Activated T-cell treated with anti-CD3 and anti-CD28 coated beads, Interleukin-2, amount 50 U/mL, for 4 hours (primary cell): ENCODE measurements at regions not wholly inside any gene's neighbourhood (a gene's known extent, or its start where the extent isn't known, plus 50 kb on each side); places are given as distances from the start of the nearest gene placed in this dataset.

Experiments
- ATAC-seq, 2 donors: fragments of 200-7000 bp; cut with Tn5 transposase; one replicate each; pipeline ENCODE4 v1.10.0; 2021
- DNase-seq: peaks from one replicate; pipeline ENCODE4 v3.0.0-alpha.2; 2020
- H3K27me3 Mint-ChIP-seq: one replicate; pipeline ENCODE4 v1.8.0; 2021; ENCODE audit warnings: low read depth, mixed read lengths
- H3K36me3 Mint-ChIP-seq: one replicate; pipeline ENCODE4 v1.8.0; 2022; ENCODE audit warnings: mixed read lengths; ENCODE audit not compliant: insufficient read depth
- H3K4me1 Mint-ChIP-seq: one replicate; pipeline ENCODE4 v1.8.0; 2021; ENCODE audit warnings: low read depth, mixed read lengths
- H3K4me3 Mint-ChIP-seq: one replicate; pipeline ENCODE4 v1.8.0; 2021; ENCODE audit warnings: mild to moderate bottlenecking, moderate library complexity, mixed read lengths
- H3K9me3 Mint-ChIP-seq: one replicate; pipeline ENCODE4 v1.8.0; 2021; ENCODE audit warnings: mixed read lengths

DNA sequence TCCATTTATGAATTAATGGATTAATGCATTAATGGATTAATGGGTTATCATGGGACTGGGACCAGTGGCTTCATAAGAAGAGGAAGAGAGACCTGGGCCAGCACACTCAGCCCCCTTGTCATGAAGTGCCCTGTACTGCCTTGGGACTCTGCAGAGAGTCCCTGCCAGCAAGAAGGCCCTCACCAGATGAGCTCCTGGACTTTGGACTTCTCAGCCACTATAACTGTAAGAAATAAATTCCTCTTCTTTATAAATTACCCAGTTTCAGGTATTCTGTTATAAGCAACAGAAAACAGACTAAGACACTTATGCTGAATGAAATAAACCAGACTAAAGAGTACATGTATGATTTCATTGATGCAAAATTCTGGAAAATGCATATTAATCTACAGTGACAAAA is 119.4 kb upstream of the MSX1 start:
- Mint-ChIP-seq H3K4me3 (no peak overlapping the region), H3K36me3 (no peaks in the 10 kb centered on the region), H3K4me1 (no peaks in the 10 kb centered on the region), H3K9me3 (peaks cover 10% of the 10 kb centered on the region), H3K27me3 (no peaks in the 10 kb centered on the region)
- DNase-seq (no peak), ATAC-seq (no peak)

- no peak for DNase-seq
- H3K4me1 Mint-ChIP-seq, result no peaks in the 10 kb centered on the region
- H3K36me3 Mint-ChIP-seq, result no peaks in the 10 kb centered on the region
- no peaks in the 10 kb centered on the region for H3K9me3 Mint-ChIP-seq
- ATAC-seq, result no peak
- H3K4me3 Mint-ChIP-seq, result no peak overlapping the region
- H3K27me3 Mint-ChIP-seq, result no peaks in the 10 kb centered on the region
Measured at GRCh38 chr4:4735870-4736269, 123.6 kb upstream of the MSX1 start.

- no peaks in the 10 kb centered on the region for H3K4me1 Mint-ChIP-seq
- H3K36me3 Mint-ChIP-seq, result no peaks in the 10 kb centered on the region
- H3K9me3 Mint-ChIP-seq, result no peaks in the 10 kb centered on the region
- H3K27me3 Mint-ChIP-seq, result no peaks in the 10 kb centered on the region
- no peak overlapping the region for H3K4me3 Mint-ChIP-seq
- DNase-seq (no peak), ATAC-seq (no peak)
Measured at GRCh38 chr4:4735136-4735750, 124.2 kb upstream of the MSX1 start.

DNA sequence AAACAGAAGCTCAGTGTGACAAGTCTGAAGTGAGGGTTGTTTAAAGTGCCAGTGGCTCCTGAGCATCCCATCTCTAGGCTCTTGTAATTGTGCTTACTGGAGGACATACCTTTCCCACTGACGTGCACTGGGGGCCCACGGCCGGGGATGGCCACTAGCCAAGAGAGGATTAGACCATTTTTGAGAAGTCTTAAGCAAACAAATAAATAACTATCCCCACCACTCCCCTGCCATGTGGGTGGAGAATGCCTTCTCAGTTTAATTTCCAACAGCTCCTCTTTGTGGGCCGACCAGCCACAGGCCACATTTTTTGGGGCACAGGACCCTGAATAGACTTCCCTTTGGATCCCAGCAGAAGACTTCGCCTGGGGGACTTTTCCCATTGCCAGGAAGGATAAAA is 125.0 kb upstream of the MSX1 start:
- DNase-seq (no peak), ATAC-seq (no peak)
- H3K4me1 Mint-ChIP-seq, result no peaks in the 10 kb centered on the region
- no peaks in the 10 kb centered on the region for H3K9me3 Mint-ChIP-seq
- no peaks in the 10 kb centered on the region for H3K27me3 Mint-ChIP-seq
- no peak overlapping the region for H3K4me3 Mint-ChIP-seq
- H3K36me3 Mint-ChIP-seq, result no peaks in the 10 kb centered on the region

DNA sequence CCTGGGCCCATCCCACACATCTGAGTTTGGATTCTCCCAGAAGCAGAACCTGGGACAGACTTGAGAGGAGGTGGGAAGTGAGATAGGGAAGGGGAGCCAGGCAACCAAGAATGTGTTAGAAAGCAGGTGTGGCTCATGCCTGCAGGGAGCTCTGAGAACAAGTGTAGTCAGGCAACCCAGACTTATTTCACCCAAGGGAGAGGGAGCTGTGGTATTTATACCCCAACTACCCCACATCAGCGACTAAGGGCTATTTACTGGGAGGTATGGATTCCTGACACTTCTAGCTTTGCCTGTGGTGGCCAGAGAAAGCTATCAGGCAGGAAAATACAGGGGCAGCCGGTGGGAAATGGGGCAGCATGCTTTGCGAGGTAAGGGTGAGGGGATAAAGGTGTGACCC is 125.8 kb upstream of the MSX1 start:
- ATAC-seq, result no peak
- Mint-ChIP-seq H3K9me3 (no peaks in the 10 kb centered on the region), H3K27me3 (no peaks in the 10 kb centered on the region), H3K4me3 (no peak overlapping the region), H3K36me3 (no peaks in the 10 kb centered on the region), H3K4me1 (no peaks in the 10 kb centered on the region)
- no peak for DNase-seq

DNA sequence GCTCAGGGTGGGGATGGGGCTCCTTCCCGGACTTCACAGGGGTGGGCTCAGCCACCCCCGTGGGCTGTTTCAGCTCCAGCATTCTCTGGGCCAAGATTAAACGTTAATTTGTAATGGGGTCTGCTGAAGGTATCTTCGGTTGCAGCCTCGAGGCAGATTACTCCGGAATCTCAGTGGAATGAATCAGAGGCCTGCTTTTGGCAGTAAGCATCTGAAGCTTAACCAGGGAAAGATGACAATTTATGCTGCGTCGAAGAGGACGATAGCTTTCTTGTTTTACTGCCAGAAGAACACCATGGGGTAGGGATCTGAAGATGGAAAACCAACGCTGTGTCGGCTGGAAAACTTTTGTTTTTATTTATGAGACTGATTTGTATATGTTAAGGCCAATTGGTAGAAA is 129.2 kb upstream of the MSX1 start:
- Mint-ChIP-seq H3K27me3 (no peaks in the 10 kb centered on the region), H3K9me3 (peaks cover 18% of the 10 kb centered on the region), H3K4me3 (no peak overlapping the region), H3K4me1 (no peaks in the 10 kb centered on the region), H3K36me3 (no peaks in the 10 kb centered on the region)
- DNase-seq (no peak), ATAC-seq (no peak)

- ATAC-seq (no peak), DNase-seq (no peak)
- Mint-ChIP-seq H3K4me3 (no peak overlapping the region), H3K4me1 (no peaks in the 10 kb centered on the region), H3K36me3 (no peaks in the 10 kb centered on the region), H3K9me3 (peaks cover 19% of the 10 kb centered on the region), H3K27me3 (no peaks in the 10 kb centered on the region)
Measured at GRCh38 chr4:4729206-4729605, 130.3 kb upstream of the MSX1 start.

DNA sequence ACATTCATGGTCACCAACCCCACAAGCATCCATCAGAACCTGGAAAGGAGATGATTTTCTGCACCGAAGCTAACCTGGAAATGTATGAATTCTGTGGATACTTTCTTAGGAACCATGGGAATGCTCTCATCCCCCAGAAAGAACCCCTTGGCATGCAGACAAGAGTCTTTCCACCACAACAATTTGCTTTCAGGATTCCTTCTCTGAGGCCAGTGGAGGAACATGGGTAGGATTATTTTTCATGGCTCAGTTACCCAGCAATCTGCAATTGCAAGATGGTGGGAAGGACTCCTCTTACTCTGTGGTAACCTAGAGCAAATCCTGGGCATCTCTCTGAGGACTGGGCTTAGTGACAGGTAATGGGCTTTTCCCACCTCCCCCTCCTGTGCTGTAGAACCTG is 131.9 kb upstream of the MSX1 start:
- H3K27me3 Mint-ChIP-seq, result no peaks in the 10 kb centered on the region

GRCh38 chr4:4726051-4726450 is 133.4 kb upstream of the MSX1 start:
- Mint-ChIP-seq H3K4me3 (no peak overlapping the region), H3K36me3 (no peaks in the 10 kb centered on the region), H3K27me3 (no peaks in the 10 kb centered on the region), H3K9me3 (peaks cover 19% of the 10 kb centered on the region), H3K4me1 (no peaks in the 10 kb centered on the region)
- DNase-seq (no peak), ATAC-seq (no peak)

More for the DNA sequence above, 131.9 kb upstream of the MSX1 start:
- Mint-ChIP-seq H3K9me3 (peaks cover 19% of the 10 kb centered on the region), H3K36me3 (no peaks in the 10 kb centered on the region), H3K4me1 (no peaks in the 10 kb centered on the region), H3K4me3 (no peak overlapping the region)
- ATAC-seq (no peak), DNase-seq (no peak)

GRCh38 chr4:4724321-4724720 is 135.1 kb upstream of the MSX1 start:
- Mint-ChIP-seq H3K4me3 (no peak overlapping the region), H3K9me3 (peaks cover 19% of the 10 kb centered on the region)

GRCh38 chr4:4721636-4722035 is 137.8 kb upstream of the MSX1 start:
- H3K9me3 Mint-ChIP-seq, result peaks cover 14% of the 10 kb centered on the region
- H3K4me3 Mint-ChIP-seq, result no peak overlapping the region
- no peaks in the 10 kb centered on the region for H3K4me1 Mint-ChIP-seq
- peaks cover 6% of the 10 kb centered on the region for H3K36me3 Mint-ChIP-seq
- no peaks in the 10 kb centered on the region for H3K27me3 Mint-ChIP-seq
- no peak for DNase-seq
- no peak for ATAC-seq

More at GRCh38 chr4:4724321-4724720, 135.1 kb upstream of the MSX1 start:
- no peak for DNase-seq
- no peak for ATAC-seq
- Mint-ChIP-seq H3K36me3 (peaks cover 2% of the 10 kb centered on the region), H3K4me1 (no peaks in the 10 kb centered on the region), H3K27me3 (no peaks in the 10 kb centered on the region)

- Mint-ChIP-seq H3K36me3 (peaks cover 6% of the 10 kb centered on the region), H3K4me3 (no peak overlapping the region), H3K4me1 (no peaks in the 10 kb centered on the region), H3K9me3 (peaks cover 5% of the 10 kb centered on the region), H3K27me3 (no peaks in the 10 kb centered on the region)
- DNase-seq (no peak), ATAC-seq (no peak)
Measured at GRCh38 chr4:4720646-4721045, 138.8 kb upstream of the MSX1 start.

DNA sequence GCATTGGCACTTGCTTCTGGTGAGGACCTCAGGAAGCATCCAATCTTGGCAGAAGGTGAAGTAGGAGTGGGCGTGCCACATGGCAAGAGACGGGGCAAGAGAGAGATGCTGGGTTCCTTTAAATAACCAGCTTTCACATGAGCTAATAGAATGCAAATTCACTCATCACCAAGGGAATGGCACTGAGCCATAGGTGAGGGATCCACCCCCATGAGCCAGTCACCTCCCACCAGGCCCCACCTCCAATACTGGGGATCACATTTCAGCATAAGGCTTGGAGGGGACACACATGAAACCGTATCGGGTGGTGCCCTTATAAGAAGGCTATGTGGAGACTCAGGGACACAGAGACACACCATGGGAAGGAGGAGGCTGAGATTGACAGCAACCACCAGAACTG is 140.0 kb upstream of the MSX1 start:
- Mint-ChIP-seq H3K27me3 (no peaks in the 10 kb centered on the region), H3K4me3 (no peak overlapping the region), H3K4me1 (no peaks in the 10 kb centered on the region), H3K9me3 (no peaks in the 10 kb centered on the region), H3K36me3 (peaks cover 6% of the 10 kb centered on the region)
- ATAC-seq (no peak), DNase-seq (no peak)

GRCh38 chr4:4717692-4718091 is 141.8 kb upstream of the MSX1 start:
- Mint-ChIP-seq H3K9me3 (no peaks in the 10 kb centered on the region), H3K27me3 (no peaks in the 10 kb centered on the region), H3K4me1 (no peaks in the 10 kb centered on the region), H3K4me3 (no peak overlapping the region), H3K36me3 (peaks cover 6% of the 10 kb centered on the region)
- no peak for ATAC-seq
- DNase-seq, result no peak

- Mint-ChIP-seq H3K36me3 (peaks cover 4% of the 10 kb centered on the region), H3K9me3 (no peaks in the 10 kb centered on the region), H3K4me3 (no peak overlapping the region), H3K27me3 (no peaks in the 10 kb centered on the region), H3K4me1 (no peaks in the 10 kb centered on the region)
- DNase-seq (no peak), ATAC-seq (no peak)
Measured at GRCh38 chr4:4714331-4714730, 145.1 kb upstream of the MSX1 start.
